H1 (cell line): ENCODE measurements at regions not wholly inside any gene's neighbourhood (a gene's known extent, or its start where the extent isn't known, plus 50 kb on each side); places are given as distances from the start of the nearest gene placed in this dataset.

Source experiments
- CTCF ChIA-PET: fragments of 300-600 bp; sonication (Branson Sonifier 250); formaldehyde crosslinking; loops from one replicate; lab custom pipeline; 2021; ENCODE audit not compliant: partially characterized antibody; lab: Charles Lee
- POLR2A ChIA-PET: fragments of 300-600 bp; sonication (Branson Sonifier 250); formaldehyde crosslinking; loops from one replicate; lab custom pipeline; 2021; ENCODE audit warnings: inconsistent platforms; ENCODE audit not compliant: partially characterized antibody; lab: Charles Lee
- DNase-seq, 2 experiments: peaks; one replicate each; pipeline versions ENCODE4 v3.0.0 to v3.0.0-alpha.2; 2010 to 2022; ENCODE audit warnings: low spot score in 2 of 2, low read depth in 1 of 2, mixed read lengths in 1 of 2
- FAIRE-seq: peaks from 2 replicates; lab custom pipeline; 2011; peaks lifted over from hg19 to GRCh38; lab: Jason Lieb, UNC
- H2AFZ ChIP-seq: 2 replicates; pipeline ENCODE4 v1.8.1; 2012; ENCODE audit warnings: low read length, inconsistent platforms
- H2AK5ac ChIP-seq: 2 replicates; pipeline ENCODE4 v1.6.1; 2013; ENCODE audit warnings: low read depth, low read length
- H2BK120ac ChIP-seq: replicated peaks from 2 replicates; pipeline ENCODE3; 2013; ENCODE audit warnings: low read depth, low read length, inconsistent platforms
- H2BK12ac ChIP-seq: 2 replicates; pipeline ENCODE4 v1.6.1; 2013; ENCODE audit warnings: low read depth, low read length
- H2BK15ac ChIP-seq: 2 replicates; pipeline ENCODE4 v1.6.1; 2013; ENCODE audit warnings: low read length
- H2BK20ac ChIP-seq: 2 replicates; pipeline ENCODE4 v1.6.1; 2013; ENCODE audit warnings: low read length
- H2BK5ac ChIP-seq: 2 replicates; pipeline ENCODE4 v1.6.1; 2013; ENCODE audit warnings: low read depth, low read length
- H3K14ac ChIP-seq: 2 replicates; pipeline ENCODE4 v1.6.1; 2013; ENCODE audit warnings: inconsistent platforms; ENCODE audit not compliant: insufficient read length
- H3K18ac ChIP-seq: 2 replicates; pipeline ENCODE4 v1.6.1; 2013; ENCODE audit warnings: low read length; ENCODE audit errors: extremely low read depth
- H3K23ac ChIP-seq: 2 replicates; pipeline ENCODE4 v1.6.1; 2013; ENCODE audit warnings: inconsistent platforms; ENCODE audit not compliant: insufficient read length
- H3K23me2 ChIP-seq: 2 replicates; pipeline ENCODE4 v1.6.1; 2013; ENCODE audit warnings: low read depth, low read length
- H3K27ac ChIP-seq: 2 replicates; pipeline ENCODE4 v1.6.1; 2011; ENCODE audit warnings: low read depth, low read length, inconsistent platforms
- H3K27me3 ChIP-seq, 4 experiments: replicated peaks in 1 of 4; 1 replicate in 1 of 4; 2 replicates in 3 of 4; pipeline versions ENCODE4 v1.6.1 to v1.8.1; 2011 to 2013; ENCODE audit warnings: low read length in 3 of 4, mild to moderate bottlenecking in 3 of 4, inconsistent platforms in 2 of 4, mixed read lengths in 2 of 4, moderate library complexity in 1 of 4; ENCODE audit not compliant: control insufficient read depth in 3 of 4, insufficient read depth in 3 of 4; ENCODE audit errors: extremely low read depth in 1 of 4
- H3K36me3 ChIP-seq, 4 experiments: 2 replicates each; pipeline versions ENCODE4 v1.6.1 to v1.8.1; 2011 to 2013; ENCODE audit warnings: mild to moderate bottlenecking in 4 of 4, low read length in 3 of 4, moderate library complexity in 2 of 4, control low read depth in 1 of 4, inconsistent platforms in 1 of 4; ENCODE audit not compliant: insufficient read depth in 4 of 4, control insufficient read depth in 2 of 4
- H3K4ac ChIP-seq: replicated peaks from 2 replicates; pipeline ENCODE3; 2013; ENCODE audit warnings: low read length, low read depth, mixed read lengths, inconsistent platforms; ENCODE audit not compliant: insufficient read length
- H3K4me1 ChIP-seq, 4 experiments: replicated peaks in 1 of 4; 1 replicate in 1 of 4; 2 replicates in 3 of 4; pipeline versions ENCODE4 v1.6.1 to v1.8.1; 2011 to 2013; ENCODE audit warnings: low read length in 3 of 4, inconsistent platforms in 2 of 4, mixed read lengths in 1 of 4; ENCODE audit not compliant: insufficient read depth in 4 of 4, control insufficient read depth in 3 of 4
- H3K4me2 ChIP-seq, 2 experiments: 2 replicates each; pipeline versions ENCODE4 v1.6.1 to v1.8.1; 2011 to 2013; ENCODE audit warnings: low read depth in 2 of 2, low read length in 2 of 2, control low read depth in 1 of 2, inconsistent platforms in 1 of 2, mild to moderate bottlenecking in 1 of 2; ENCODE audit not compliant: insufficient read depth in 1 of 2
- H3K4me3 ChIP-seq, 4 experiments: fragments of 200-600, 300-600 bp in 1 of 4; sonication (generic), shearing (Covaris generic), sonication (Bioruptor Twin) in 1 of 4; 2 replicates each; pipeline versions ENCODE4 v1.5.1 to v1.8.1; 2011 to 2016; ENCODE audit warnings: low read length in 4 of 4, low read depth in 3 of 4, control low read depth in 2 of 4, inconsistent platforms in 2 of 4, mild to moderate bottlenecking in 2 of 4, mixed read lengths in 1 of 4, moderate library complexity in 1 of 4; ENCODE audit not compliant: insufficient read depth in 2 of 4; ENCODE audit errors: extremely low read depth in 1 of 4
- H3K56ac ChIP-seq: replicated peaks from 2 replicates; pipeline ENCODE3; 2013; ENCODE audit warnings: low read depth, mild to moderate bottlenecking, mixed read lengths, low read length, inconsistent platforms; ENCODE audit not compliant: insufficient read length
- H3K79me1 ChIP-seq: 2 replicates; pipeline ENCODE4 v1.6.1; 2013; ENCODE audit warnings: low read depth, low read length, control low read depth
- H3K79me2 ChIP-seq, 2 experiments: 2 replicates each; pipeline versions ENCODE4 v1.6.1 to v1.8.1; 2012 to 2013; ENCODE audit warnings: low read length in 2 of 2, mild to moderate bottlenecking in 2 of 2, inconsistent platforms in 1 of 2; ENCODE audit not compliant: insufficient read depth in 2 of 2, control insufficient read depth in 1 of 2
- H3K9ac ChIP-seq, 4 experiments: replicated peaks in 1 of 4; 1 replicate in 1 of 4; 2 replicates in 3 of 4; pipeline versions ENCODE4 v1.6.1 to v1.8.1; 2011 to 2013; ENCODE audit warnings: low read depth in 3 of 4, low read length in 3 of 4, control low read depth in 2 of 4, mild to moderate bottlenecking in 2 of 4, moderate library complexity in 2 of 4, inconsistent platforms in 1 of 4; ENCODE audit errors: extremely low read depth in 1 of 4
- H3K9me3 ChIP-seq, 2 experiments: 2 replicates each; pipeline versions ENCODE4 v1.6.1 to v1.8.1; 2012 to 2013; ENCODE audit warnings: mild to moderate bottlenecking in 2 of 2, moderate library complexity in 2 of 2, control low read depth in 1 of 2, inconsistent platforms in 1 of 2, low read depth in 1 of 2, low read length in 1 of 2, mixed read lengths in 1 of 2; ENCODE audit not compliant: insufficient read depth in 2 of 2
- H4K20me1 ChIP-seq, 2 experiments: replicated peaks in 1 of 2; 2 replicates each; pipeline versions ENCODE3 to v1.8.1; 2011 to 2013; ENCODE audit warnings: inconsistent platforms in 2 of 2, low read length in 2 of 2, mild to moderate bottlenecking in 1 of 2; ENCODE audit not compliant: insufficient read depth in 2 of 2, control insufficient read depth in 1 of 2
- H4K5ac ChIP-seq: 2 replicates; pipeline ENCODE4 v1.6.1; 2013; ENCODE audit warnings: low read length, low read depth, mixed read lengths, inconsistent platforms; ENCODE audit not compliant: insufficient read length
- H4K8ac ChIP-seq: 2 replicates; pipeline ENCODE4 v1.8.0; 2013; ENCODE audit warnings: mild to moderate bottlenecking, moderate library complexity, low read length, inconsistent platforms; ENCODE audit not compliant: insufficient read depth; ENCODE audit errors: extremely low read depth
- H4K91ac ChIP-seq: replicated peaks from 2 replicates; pipeline ENCODE3; 2013; ENCODE audit warnings: low read length, mixed read lengths, inconsistent platforms; ENCODE audit not compliant: insufficient read length
- NRF1 ChIP-seq: IDR thresholded peaks from 2 replicates; pipeline ENCODE4 v1.6.1; 2011; ENCODE audit warnings: mild to moderate bottlenecking, low read depth, low read length, improper control_type of control experiment
- WGBS, 2 experiments: shearing (Covaris generic) in 1 of 2; methylation state at CpG; one replicate each; pipeline versions ENCODE4 v1.1.6 to v1.1.7; 2013 to 2015; ENCODE audit warnings: low lambda C conversion rate in 2 of 2, mixed read lengths in 2 of 2, inconsistent platforms in 1 of 2, low coverage in 1 of 2, missing lambda C conversion rate in 1 of 2; ENCODE audit not compliant: insufficient replicate concordance in 2 of 2, insufficient coverage in 1 of 2, insufficient read length in 1 of 2; ENCODE audit errors: extremely low coverage in 1 of 2, missing lambda C conversion rate in 1 of 2; 5-methylcytosine and 5-hydroxymethylcytosine counted together

DNA sequence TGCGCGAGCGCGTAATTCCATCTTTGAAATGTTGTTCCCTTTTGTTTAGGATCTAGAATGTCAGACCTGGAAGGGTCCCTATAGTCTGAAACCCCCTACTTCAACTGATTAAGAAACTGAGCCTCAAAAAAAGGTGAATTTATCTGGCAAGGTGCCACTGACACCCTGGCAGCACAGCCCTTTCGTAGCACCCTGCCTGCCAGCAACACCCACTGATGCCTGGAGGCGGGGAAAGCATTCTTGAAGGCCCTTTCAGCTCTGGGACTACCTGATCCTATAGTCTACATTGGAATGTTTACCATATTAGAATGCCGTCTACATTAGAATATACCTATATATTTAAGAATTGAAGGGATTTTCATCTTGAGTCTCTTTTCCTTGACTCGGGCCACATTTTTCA lies 542.3 kb downstream of the BUD13 start:
- Histone ChIP-seq H3K4me2 (no peak overlapping the region), H3K23me2 (no peaks in the 10 kb centered on the region), H3K4ac (no peak overlapping the region), H2AK5ac (no peak overlapping the region), H3K36me3 (no peaks in the 10 kb centered on the region), H3K27me3 (no peaks in the 10 kb centered on the region), H2BK120ac (no peak overlapping the region), H3K18ac (no peak overlapping the region), H3K79me2 (no peaks in the 10 kb centered on the region), H4K5ac (no peak overlapping the region), H2BK5ac (no peak overlapping the region), H3K56ac (no peak overlapping the region), H2AFZ (no peak overlapping the region), H4K20me1 (peaks cover 0 to 4% of the 10 kb centered on the region in 2 experiments), H3K9ac (no peak overlapping the region), H2BK12ac (no peak overlapping the region), H3K4me3 (no peak overlapping the region), H2BK20ac (no peak overlapping the region), H4K8ac (no peak overlapping the region), H3K79me1 (no peaks in the 10 kb centered on the region), H3K4me1 (peaks cover 0 to 6% (median 3%) of the 10 kb centered on the region in 4 experiments; a peak in 3 of 7 replicates), H3K27ac (no peak overlapping the region), H3K14ac (no peak overlapping the region), H3K23ac (no peak overlapping the region), H4K91ac (no peak overlapping the region), H2BK15ac (no peak overlapping the region), H3K9me3 (no peaks in the 10 kb centered on the region)
- no peak for DNase-seq
- no peak for FAIRE-seq
- ChIA-PET POLR2A (interaction anchor here (0.6 kb wide), 1 partner anchor 119 kb away, joined by 3 read pairs; no protein-coding TSS in a partner anchor), CTCF (interaction anchor here (1.7 to 16.0 kb wide), 2 partner anchors 14 to 41 kb away, joined by 4 to 162 read pairs; no protein-coding TSS in a partner anchor)
- 84% methylated on average over 8 of the region's 8 CpGs; no CpG with 5 or more reads in 1 of the 2 experiments for WGBS, 2 experiments
- TF ChIP-seq NRF1: no peak
